SKM-1 treated with dmso at 0.1 percent for 144 hours (cell line): ENCODE measurements at regions not wholly inside any gene's neighbourhood (a gene's known extent, or its start where the extent isn't known, plus 50 kb on each side); places are given as distances from the start of the nearest gene placed in this dataset.
A peak's percentile ranks its signal among the peaks of the same experiment; 100 is the strongest.

Experiments
- DNase-seq: peaks from one replicate; lab custom pipeline; 2025; ENCODE audit not compliant: unreplicated experiment; lab: John Stamatoyannopoulos, UW

DNA sequence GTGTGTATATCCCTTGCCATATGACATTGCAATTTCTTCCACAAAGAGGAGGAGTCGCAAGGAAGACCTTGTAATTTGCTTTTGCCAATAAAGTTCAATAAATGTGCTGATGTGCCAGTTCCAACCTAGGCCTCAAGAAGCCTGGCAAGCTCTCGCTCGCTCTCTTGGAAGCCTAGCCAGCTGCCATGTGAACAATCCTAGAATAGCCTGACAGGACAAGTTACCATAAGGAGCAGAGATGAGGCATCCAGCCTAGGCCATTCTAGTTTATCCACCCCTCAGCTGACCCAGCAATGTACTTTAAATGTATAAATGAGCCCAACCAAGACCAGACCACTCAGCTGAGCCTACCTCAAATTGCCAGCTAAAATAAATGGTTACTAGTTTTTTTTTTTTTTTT, 145.7 kb upstream of the QRFPR start:
- no peak for DNase-seq

DNA sequence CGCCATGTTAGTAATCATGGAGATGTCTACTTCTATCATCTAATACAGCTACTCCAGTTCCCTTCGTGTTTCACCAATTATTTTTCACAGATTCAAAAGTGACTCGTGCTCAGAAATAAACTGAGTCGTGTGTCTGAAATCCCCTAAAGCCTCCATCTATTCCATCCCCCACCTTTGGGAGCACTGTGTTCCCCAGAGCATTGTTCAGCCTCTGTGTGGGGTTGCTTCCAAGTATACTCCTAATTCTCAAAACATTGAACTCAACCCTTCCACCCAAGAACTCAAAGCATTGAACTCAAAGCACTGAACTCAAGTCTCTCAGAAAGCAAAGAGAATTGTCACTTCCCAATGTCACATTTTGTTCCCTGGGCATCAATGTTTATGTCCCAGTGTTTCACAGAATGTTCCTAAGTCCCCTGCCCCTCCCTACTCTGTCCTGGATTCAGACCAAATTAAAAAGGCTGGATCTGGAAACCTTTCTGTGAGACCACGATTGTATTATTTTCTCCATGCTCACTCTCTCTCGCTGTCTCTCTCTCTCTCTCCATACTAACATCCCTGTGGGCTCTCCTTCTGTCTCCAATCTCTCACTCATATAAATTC, 138.5 kb upstream of the QRFPR start:
- DNase-seq, result no peak

DNA sequence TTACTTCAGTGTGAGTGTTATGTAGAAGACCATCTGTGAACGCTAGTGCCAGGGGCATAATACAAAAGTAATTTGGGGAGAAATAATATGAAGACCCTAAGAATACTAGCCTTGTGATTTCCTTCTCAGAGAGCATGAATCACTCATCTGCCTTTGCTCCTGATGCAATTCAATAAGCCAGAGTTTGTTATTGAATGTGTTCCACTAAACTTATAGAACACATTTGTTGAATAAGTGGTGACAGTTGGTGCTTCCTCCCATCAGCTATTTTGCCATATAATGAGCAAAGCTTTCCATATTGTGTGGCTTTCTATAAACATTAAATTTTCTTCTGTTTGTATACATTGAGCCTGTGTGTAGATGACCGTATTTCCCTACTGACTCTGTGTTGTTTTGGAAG, 136.4 kb upstream of the QRFPR start:
- no peak for DNase-seq

DNA sequence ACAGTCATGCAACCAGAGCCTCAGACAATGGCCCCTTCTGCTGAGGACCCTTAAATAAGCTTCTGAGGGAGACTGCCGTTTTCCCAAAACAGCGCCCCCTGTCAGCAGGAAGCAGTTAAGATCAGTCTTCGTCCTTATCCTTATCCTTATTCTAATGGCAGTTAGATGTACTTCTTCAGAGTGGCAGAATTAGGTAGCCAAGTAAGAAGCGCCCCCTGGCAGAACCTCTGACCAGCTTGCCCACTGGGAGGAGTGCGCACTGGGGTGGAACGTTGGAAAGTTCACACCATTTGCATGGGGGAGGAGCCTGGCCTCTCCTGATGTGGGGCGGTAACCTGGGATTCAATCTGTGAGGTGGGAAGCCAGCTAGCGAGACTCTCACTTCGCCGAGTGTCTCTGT, 133.6 kb upstream of the QRFPR start:
- no peak for DNase-seq

DNA sequence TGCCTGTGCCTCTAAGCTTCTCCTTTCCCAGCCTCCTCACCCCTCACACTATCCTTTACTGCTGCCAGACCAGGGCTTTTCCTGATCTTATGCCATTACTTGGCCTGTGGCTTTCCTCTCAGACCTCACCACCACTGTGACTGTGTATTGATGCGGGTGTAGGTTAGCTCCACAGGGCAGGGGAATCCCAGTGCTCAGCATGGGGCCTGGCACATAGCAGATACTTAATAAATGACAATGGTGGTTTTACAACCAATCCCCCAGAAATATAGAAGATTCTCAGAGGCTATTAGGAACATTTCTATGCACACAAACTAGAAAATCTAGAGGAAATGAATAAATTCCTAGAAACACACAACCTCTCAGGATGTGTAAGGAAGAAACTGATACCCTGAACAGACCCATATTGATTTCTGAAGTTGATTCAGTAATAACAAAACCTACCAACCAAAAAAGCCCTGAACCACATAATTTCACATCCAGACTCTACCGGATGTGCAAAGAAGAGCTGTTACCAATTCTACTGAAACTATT, 129.6 kb upstream of the QRFPR start:
- DNase-seq, result no peak

DNA sequence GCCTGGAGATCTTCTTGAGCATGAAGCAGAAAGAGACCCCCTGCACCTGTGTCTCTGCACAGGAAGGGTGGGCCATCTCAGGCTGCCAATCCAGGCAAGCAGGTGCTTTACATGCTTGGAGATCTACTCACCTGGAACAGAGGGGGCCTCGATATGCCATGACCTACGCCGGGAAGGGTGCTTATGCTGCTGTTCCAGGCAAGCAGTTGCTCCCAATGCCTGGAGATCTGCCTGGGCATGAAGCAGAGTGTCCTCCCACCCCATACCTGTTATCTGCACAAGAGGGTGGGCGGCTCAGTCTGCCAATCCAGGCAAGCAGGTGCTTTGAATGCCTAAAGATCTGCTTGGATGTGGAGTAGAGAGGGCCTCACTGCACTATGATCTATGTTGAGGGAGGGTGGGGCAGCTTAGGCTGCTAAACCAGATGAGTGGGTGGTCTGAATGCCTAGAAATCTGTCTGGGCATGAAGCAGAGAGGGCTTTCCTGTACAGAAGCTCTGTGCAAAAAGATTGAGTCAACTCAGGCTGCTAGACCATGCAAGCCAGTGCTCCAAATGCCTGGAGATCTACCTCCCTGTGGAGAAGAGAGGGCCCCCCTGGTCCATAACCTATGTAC, 104.5 kb upstream of the QRFPR start:
- DNase-seq, result no peak

DNA sequence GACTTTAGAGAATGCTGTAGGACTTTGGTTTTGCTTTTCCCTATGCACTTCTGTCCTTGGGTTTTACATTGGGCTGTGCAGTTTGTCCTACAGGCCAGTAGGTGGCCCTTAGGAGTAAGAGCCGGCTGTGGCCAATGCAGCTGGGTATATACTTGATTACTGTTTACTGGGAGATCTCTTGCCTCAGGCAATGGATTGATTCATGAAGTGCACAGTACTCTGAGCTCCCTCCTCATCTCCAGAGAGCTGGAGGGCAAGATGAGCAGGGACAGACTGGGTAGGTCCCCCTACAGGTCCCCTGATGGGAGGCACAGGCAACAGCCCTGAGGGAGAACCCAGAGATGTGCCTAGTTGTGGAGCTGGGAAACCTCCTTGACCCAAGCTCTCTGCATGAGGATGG, 103.8 kb upstream of the QRFPR start:
- peak; percentile 45 for DNase-seq

DNA sequence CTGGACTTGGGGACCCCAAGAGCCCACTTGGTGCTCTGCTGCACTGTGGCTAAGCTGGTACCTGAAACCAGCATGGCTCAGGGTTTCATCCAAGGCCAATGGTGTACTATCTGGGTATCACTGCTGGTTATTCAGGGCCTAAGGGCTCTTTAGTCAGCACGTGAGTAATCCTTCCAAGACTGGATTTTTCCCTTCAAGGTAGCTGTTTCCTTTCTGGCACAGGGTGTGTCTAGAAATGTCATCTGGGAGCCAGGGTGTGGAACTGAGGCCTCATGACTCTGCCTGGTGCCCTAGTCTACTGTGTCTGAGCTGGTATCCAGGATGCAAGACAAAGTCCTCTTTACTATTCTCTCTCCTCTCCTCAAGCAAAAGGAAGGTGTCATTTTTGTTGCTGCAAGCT, 99.0 kb upstream of the QRFPR start:
- no peak for DNase-seq

DNA sequence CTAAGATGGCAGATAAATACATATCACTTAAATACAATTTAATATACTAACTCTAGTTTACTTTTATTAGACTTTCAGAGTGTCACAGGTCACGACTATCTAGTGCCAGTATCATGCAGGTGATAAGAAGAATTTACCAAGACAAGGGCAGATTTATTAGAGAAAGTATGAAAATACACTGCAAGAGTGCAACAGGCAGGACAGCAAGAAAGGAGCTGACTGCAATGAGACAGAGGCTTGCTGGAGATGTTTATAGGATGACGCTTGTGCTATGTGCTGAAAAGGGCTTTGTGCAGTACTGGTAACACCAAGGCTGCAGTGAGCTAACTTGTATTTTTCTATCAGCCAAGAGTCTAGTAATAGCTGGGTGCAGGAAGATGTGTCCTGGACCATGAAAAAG, 96.7 kb upstream of the QRFPR start:
- DNase-seq, result no peak

DNA sequence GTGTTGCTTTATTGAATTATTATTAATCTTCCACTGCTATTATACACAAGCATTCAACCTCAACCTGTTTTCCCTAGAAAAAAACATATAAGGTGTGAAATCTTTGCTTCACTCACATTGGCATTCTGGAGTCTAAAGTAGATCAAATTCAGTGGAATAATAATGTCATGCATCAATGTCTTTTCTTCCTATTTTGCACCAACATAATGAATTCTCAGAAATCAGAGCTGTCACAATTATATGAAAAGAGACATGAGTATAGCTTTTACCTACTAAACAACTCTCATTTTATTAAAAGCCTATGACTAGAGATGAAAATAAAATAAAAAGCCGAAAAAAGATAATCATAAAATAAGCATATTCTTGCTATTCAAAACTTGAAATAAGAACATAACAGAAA, 96.3 kb upstream of the QRFPR start:
- DNase-seq, result no peak

DNA sequence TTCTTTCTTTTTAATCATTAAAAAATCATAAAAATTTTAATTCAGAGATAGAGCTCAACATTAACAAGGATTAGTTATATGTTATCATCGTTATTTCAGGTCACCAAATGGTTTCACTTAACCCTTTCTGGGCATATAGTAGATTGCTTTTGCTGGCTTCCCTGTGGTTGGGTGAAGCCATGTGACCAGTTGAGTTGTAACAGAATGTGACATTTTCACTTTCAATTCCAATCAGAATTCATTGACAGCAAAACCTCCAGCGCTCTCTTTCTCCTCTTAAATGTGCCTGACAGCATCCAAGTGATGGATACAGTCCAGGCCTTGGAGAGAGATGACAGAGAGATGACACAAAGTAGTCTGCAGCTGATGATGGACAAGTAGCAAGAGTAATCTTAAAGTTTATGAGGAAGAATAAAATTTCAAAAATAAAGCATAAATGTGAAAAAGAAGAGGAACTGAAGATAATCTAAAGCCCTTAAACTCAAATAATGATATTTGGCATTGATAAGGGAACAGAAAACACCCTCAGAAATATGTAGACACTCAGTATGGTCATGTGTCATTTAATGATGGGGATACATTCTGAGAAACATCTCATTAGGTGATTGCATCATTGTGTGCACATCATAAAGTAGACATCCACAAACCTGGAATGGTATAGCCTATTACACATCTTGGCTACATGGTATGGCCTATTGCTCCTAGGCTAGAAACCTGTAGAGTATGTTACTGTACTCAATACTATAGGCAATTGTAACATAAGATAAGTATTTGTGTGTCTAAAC, 92.3 kb upstream of the QRFPR start:
- DNase-seq, result no peak

DNA sequence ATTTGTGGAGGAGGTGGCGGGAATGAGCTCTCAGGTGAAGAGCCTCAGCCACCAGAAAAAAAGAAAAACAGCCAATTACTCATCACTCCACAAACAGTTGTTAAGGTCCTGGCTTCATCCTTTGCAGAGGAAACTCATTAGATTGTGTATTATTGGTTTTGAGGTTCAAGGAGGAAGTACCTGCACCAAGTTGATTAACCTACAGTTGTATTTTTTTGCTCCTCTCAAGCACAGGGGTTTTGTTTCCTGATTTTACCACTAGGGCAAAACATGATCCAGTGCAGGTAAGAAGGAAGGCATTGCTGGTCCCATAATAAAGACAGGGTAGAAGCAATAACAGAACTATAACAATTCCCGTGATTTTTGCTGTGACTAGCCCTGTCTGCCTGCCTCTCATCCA, 84.0 kb upstream of the QRFPR start:
- peak; percentile 7 for DNase-seq

DNA sequence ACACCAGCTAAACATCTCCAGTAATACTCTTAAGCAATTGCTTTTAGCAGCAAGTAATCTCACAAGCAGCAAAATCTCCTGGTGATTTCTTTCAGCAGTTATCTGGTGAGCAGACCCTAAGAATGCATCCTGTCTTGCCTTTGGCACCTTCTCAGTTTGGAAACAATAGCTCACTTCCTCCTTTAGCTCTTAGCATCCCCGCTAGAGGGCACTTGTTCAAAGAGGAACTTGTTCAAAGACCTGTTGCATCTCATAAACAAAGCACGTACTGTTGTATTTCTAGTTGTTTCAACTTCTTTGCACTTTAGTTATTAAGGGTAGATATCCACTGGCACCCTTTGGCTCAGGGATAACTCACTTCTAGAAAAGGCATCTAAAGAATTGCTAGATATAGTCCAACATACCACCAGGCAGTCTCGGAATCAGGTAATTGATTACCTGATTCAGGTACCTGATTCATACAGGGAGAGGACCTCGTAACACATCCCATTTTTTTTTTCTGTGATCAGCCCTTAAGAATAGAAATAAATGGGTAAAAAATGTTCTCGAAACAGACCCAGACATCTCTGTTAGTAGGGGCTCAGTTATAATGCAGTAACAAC, 81.9 kb upstream of the QRFPR start:
- peak; percentile 75 for DNase-seq

DNA sequence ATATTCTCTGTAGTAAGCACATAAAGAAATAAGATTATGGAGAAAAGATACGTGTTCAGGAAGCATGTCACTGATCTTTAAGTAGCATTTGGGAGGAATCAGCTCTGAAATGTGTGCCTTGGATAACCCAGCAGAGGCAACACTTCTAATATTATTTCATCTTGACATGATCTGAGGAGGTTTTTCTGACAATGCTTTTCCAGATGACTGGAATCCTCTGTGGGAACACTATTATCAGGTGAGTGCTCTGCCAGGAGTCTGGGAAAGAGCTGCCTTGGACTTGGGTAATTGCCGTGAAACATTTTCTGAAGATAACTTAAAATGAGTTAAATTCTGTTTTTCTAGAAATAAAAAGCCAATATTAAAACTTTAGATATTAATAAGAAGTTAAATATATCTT, 78.2 kb upstream of the QRFPR start:
- no peak for DNase-seq

DNA sequence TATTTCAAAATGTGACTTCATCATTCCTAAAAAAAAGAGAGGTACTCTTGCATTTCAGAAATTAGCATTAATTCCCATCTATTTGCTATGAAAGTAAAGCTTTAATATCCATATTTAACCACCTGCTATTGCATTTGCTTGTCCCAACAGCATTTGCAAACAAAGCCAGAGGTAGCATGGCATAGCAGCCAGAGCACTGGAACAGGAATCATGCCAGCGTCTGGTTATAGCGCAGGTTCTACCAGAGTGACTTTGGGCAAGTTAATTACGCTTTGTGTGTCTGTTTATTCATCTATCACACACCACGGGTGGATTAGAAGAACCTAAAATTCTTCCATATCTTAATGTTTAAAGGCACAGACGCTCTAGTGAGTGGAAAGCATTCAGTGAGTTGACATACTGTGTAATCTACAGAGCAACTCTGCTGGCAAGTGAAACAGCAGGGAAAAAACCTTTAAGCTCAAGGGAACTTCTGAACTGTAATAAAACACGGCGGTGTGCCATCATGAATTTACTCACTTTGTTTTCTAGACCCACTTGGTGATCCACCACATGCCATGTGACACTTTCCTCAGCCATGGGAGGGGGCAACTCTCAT, 76.6 kb upstream of the QRFPR start:
- no peak for DNase-seq

DNA sequence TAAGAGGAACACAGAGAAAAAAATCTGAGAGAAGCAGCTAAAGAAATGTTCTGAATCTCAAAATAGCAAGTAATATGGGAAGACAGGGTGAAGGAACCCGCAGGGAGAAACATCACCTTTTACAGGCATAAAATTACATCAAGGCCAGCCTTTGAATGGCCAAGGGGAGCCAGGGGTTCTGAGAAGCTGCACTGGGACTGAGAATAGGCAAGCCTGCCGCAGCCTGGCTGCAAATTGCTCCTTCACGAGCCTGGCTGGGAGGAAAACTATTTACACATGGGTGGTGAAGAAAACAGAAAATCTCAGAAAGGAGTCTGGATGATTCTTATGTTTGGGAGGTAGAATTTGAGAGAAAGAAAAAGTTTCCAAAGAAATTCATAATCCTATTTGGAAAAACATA, 74.5 kb upstream of the QRFPR start:
- DNase-seq, result no peak

DNA sequence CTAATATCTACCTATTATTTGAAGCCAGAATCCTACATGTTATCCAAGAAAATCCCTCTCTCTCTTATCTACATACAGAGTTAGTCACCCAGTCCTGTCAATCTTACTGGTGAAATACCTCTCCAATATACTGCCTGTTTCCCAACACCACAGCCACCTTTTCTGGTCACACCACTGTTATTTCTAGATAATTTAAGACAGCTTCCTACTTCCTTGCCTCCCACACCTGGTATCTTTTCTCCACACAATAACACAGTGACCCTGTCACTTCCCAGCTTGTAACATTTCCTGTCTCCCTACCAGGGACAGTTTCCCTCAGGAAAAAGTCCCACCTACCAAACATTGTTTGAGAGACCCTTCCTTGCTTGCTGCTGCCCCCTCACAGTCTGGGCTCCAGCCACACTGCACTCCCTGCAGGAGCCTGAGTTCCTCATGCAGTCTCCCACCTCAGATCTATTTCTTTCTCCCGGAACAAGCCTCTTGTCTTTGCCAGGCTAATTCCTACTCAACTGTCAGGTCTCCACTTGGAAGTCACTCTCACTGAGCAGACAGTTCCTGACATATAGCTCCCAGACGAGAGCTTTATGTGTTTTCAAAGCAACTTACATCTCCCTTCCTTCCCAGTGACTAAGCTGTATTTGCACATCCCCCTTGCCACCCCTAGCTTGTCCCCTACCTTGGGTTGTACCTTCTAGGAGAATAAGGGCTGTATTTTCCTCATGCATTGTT, 73.6 kb upstream of the QRFPR start:
- no peak for DNase-seq

DNA sequence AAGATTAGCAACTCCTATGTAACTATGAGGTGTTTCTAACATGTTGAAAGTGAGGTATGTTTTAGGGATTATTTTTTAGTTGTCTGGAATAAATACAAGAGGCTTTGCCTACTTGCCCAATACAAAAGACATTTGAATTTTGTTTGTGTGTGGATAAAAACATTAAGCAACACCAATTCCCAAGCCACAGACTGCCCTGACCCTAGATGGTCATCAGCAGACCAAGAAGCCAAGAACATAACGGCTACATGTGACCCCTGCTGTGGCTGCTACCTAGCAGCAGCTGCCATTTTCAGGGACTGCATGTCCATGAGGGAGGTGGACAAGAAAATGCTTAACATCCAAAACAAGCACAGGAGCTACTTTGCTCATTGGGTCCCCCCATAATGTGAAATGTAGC, 70.5 kb upstream of the QRFPR start:
- no peak for DNase-seq

DNA sequence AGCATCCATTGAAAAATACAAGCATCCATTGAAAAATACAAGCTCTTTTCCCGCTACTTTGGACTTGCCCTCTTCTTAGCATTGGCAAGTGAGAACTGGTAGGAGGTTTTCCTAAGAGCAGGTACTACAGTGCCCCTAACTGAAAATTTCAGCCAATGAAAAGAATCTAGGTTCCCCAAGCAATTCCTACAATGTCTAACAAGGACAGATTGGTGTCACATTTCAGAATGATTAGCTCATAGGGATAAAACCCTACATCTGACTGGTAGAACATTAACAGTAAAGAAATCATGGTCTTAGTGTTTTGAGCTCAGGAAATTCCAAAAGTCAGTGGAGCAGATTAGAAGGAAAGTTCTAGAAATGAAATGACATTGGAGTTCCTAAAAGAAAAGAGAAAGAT, 68.6 kb upstream of the QRFPR start:
- no peak for DNase-seq

DNA sequence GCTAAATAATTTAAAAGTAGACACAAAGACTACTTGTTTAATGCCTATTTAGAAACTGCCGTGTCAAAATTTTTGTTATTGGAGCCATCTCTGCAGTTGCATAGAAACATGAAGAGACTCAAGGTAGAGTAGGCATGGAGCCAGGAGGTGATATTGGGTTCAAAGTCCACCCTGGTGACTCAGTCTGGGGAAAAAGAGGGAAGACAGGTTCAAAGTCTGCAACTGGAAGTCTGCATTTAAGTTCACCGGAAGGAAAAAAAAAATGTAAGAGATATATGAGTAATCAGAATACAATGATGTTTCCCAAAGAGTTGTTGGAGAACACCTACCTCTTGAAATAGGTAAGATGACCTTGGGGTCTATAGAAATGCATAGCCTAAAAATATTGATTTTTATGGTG, 67.4 kb upstream of the QRFPR start:
- no peak for DNase-seq

DNA sequence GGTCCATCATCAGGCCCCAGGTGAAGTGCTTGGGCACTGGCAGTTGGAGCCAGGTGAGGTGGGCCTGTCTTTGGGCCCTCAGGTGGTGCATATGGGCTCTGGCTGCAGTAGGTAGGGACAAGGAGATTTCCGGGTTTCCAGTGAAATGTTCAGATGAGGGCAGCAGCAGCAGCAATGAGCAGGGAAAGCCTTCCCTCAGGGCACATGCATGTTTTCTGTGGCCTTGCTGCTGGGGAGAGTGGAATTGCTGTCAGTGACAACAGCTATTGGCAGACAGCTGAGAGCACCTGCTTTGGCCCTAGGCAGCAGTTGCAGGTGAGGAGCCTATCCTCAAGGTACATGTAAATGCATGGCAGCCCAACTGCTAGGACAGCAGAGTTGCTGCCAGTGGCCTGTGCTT, 58.9 kb upstream of the QRFPR start:
- no peak for DNase-seq
